ENCODE measurements at regions not wholly inside any gene's neighbourhood (a gene's known extent, or its start where the extent isn't known, plus 50 kb on each side); places are given as distances from the start of the nearest gene placed in this dataset.
A peak's percentile ranks its signal among the peaks of the same experiment; 100 is the strongest.

DNA sequence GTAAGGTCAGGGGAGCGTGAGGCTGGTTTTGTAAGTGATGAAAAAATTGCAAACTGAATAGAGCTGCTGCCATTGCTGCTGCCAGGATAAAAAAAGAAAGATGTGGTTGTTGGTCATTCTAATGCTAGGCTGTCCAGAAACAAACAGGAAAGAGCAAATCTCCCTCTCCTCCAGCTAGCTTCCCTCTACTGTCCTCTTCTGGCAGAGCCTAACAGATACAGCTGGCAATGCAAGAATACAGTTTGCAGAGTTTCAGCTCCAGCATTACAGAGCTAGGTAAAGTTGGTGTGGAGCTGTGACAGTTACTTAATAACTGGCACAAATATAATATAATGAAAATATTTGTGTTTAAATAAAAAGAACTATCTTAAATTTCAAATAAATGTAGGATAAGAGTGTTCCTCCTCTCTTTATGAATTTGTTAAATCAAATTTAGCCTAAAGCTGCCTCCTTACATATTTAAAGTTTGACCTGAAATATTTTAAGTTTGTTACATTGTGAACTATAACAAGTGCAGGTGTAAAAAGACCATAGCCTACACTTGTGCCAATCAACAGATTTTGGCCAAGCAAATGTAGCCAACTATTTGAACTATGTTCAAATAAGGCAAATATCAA lies 407.7 kb downstream of the SH2D4B start:
- TF ChIP-seq TEAD4 (IDR thresholded peaks at IDR 0.05) (no peak), RAD21 (IDR thresholded peaks at IDR 0.05; ENCODE audit: low read depth) (peak; percentile 34; the same call in 1 of the 2 replicates)

DNA sequence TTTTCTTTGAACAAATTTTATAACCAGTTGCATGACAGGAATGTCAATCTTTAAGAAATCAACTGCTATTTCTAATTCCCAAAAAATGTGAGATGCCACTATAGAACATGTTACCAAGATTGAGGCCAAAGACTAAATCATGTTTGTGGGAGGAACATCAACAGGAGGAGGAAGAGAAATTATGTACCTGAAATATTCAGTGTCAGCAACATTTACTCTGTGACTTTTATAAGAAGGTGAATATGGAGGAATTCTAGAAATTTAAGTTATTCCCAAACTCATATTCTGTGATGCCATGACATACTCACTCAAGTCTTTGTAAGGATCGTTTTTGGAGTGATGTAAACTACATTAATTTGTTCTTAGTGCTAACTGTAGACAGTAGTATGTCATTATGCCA lies 408.4 kb downstream of the SH2D4B start:
- TF ChIP-seq YY1 (IDR thresholded peaks at IDR 0.05; ENCODE audit: low read depth) = no peak
- TF ChIP-seq EP300 (IDR thresholded peaks at IDR 0.05; ENCODE audit: borderline replicate concordance) = no peak
- TF ChIP-seq ZBTB7A (IDR thresholded peaks at IDR 0.05; ENCODE audit: low read depth) = no peak
- no peak for TF ChIP-seq RAD21 (IDR thresholded peaks at IDR 0.05; ENCODE audit: low read depth)
- TF ChIP-seq CREB1 (IDR thresholded peaks at IDR 0.05; ENCODE audit: low read depth) = no peak
- TF ChIP-seq TCF12 (IDR thresholded peaks at IDR 0.05; ENCODE audit: low read depth) = no peak
- TF ChIP-seq CEBPB (IDR thresholded peaks at IDR 0.05) = no peak
- TF ChIP-seq, protein P1, sequence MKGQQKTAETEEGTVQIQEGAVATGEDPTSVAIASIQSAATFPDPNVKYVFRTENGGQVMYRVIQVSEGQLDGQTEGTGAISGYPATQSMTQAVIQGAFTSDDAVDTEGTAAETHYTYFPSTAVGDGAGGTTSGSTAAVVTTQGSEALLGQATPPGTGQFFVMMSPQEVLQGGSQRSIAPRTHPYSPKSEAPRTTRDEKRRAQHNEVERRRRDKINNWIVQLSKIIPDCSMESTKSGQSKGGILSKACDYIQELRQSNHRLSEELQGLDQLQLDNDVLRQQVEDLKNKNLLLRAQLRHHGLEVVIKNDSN (IDR thresholded peaks at IDR 0.05) = no peak
- no peak for TF ChIP-seq FOXM1 (IDR thresholded peaks at IDR 0.05; ENCODE audit: borderline replicate concordance, low read depth)
- TF ChIP-seq, protein P2, sequence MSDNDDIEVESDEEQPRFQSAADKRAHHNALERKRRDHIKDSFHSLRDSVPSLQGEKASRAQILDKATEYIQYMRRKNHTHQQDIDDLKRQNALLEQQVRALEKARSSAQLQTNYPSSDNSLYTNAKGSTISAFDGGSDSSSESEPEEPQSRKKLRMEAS (IDR thresholded peaks at IDR 0.05) = no peak
- TF ChIP-seq NFIC (IDR thresholded peaks at IDR 0.05) = no peak
- no peak for TF ChIP-seq TAF1 (IDR thresholded peaks at IDR 0.05; ENCODE audit: low read depth)
- TF ChIP-seq TEAD4 (IDR thresholded peaks at IDR 0.05) = no peak
- no peak for TF ChIP-seq EGR1 (IDR thresholded peaks at IDR 0.05)
- TF ChIP-seq, protein P3, sequence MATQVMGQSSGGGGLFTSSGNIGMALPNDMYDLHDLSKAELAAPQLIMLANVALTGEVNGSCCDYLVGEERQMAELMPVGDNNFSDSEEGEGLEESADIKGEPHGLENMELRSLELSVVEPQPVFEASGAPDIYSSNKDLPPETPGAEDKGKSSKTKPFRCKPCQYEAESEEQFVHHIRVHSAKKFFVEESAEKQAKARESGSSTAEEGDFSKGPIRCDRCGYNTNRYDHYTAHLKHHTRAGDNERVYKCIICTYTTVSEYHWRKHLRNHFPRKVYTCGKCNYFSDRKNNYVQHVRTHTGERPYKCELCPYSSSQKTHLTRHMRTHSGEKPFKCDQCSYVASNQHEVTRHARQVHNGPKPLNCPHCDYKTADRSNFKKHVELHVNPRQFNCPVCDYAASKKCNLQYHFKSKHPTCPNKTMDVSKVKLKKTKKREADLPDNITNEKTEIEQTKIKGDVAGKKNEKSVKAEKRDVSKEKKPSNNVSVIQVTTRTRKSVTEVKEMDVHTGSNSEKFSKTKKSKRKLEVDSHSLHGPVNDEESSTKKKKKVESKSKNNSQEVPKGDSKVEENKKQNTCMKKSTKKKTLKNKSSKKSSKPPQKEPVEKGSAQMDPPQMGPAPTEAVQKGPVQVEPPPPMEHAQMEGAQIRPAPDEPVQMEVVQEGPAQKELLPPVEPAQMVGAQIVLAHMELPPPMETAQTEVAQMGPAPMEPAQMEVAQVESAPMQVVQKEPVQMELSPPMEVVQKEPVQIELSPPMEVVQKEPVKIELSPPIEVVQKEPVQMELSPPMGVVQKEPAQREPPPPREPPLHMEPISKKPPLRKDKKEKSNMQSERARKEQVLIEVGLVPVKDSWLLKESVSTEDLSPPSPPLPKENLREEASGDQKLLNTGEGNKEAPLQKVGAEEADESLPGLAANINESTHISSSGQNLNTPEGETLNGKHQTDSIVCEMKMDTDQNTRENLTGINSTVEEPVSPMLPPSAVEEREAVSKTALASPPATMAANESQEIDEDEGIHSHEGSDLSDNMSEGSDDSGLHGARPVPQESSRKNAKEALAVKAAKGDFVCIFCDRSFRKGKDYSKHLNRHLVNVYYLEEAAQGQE (IDR thresholded peaks at IDR 0.05; ENCODE audit: low read depth) = no peak

DNA sequence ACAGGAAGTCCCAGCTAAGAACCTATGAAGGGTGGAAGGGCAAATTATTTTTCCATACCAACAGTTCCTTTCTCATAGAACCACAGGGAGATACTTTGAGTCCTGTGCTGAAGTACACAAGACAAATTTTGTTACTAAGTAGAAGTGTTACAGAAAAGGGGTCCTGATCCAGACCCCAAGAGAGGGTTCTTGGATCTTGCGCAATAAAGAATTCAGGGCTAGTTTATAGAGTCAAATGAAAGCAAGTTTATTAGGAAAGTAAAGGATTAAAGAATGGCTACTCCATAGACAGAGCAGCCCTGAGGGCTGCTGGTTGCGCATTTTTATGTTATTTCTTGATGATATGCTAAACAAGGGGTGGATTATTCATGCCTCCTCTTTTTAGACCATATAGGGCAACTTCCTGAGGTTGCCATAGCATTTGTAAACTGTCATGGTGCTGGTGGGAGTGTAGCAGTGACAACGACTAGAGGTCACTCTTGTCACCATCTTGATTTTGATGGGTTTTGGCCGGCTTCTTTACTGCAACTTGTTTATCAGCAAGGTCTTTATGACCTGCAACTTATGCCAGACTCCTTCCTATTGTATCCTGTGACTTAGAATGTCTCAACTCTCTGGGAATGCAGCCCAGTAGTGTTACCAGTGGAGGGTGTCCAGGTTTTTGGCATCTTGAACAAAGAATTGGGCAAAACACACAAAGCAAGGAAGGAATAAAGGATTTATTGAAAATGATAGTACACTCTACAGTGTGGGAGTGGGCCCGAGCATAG lies 409.4 kb downstream of the SH2D4B start:
- TF ChIP-seq EGR1 (IDR thresholded peaks at IDR 0.05) (no peak), TCF12 (IDR thresholded peaks at IDR 0.05; ENCODE audit: low read depth) (no peak), ZBTB7A (IDR thresholded peaks at IDR 0.05; ENCODE audit: low read depth) (no peak), EP300 (IDR thresholded peaks at IDR 0.05; ENCODE audit: borderline replicate concordance) (no peak), FOXM1 (IDR thresholded peaks at IDR 0.05; ENCODE audit: borderline replicate concordance, low read depth) (no peak), NFIC (IDR thresholded peaks at IDR 0.05) (no peak), TAF1 (IDR thresholded peaks at IDR 0.05; ENCODE audit: low read depth) (no peak), CREB1 (IDR thresholded peaks at IDR 0.05; ENCODE audit: low read depth) (no peak), RAD21 (IDR thresholded peaks at IDR 0.05; ENCODE audit: low read depth) (no peak), TEAD4 (IDR thresholded peaks at IDR 0.05) (no peak), CEBPB (IDR thresholded peaks at IDR 0.05) (no peak), YY1 (IDR thresholded peaks at IDR 0.05; ENCODE audit: low read depth) (no peak)
- TF ChIP-seq, protein P2 (IDR thresholded peaks at IDR 0.05) = no peak
- TF ChIP-seq, protein P3 (IDR thresholded peaks at IDR 0.05; ENCODE audit: low read depth) = no peak

DNA sequence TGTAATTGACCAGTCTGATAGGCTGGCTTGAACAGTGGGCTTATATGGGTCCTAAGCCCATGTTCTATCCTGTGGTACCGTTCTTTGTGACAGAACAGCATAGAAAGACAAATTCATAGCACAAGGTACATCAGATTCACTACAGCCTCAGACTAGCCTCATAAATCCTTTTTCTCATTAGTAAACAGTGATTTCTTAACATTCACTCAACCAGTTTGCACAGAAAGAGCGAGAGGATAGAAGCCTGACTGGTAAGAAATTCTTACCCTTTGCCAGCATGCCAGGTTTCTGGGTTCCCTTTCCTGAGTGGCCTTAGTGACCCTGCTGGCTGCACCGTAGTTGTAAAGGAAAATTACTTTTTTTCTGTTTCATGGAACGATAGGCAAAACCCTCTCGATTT lies 412.1 kb downstream of the SH2D4B start:
- TF ChIP-seq, protein P3 (IDR thresholded peaks at IDR 0.05; ENCODE audit: low read depth) = no peak
- TF ChIP-seq FOXM1 (IDR thresholded peaks at IDR 0.05; ENCODE audit: borderline replicate concordance, low read depth) (no peak), EP300 (IDR thresholded peaks at IDR 0.05; ENCODE audit: borderline replicate concordance) (no peak), RAD21 (IDR thresholded peaks at IDR 0.05; ENCODE audit: low read depth) (no peak)

DNA sequence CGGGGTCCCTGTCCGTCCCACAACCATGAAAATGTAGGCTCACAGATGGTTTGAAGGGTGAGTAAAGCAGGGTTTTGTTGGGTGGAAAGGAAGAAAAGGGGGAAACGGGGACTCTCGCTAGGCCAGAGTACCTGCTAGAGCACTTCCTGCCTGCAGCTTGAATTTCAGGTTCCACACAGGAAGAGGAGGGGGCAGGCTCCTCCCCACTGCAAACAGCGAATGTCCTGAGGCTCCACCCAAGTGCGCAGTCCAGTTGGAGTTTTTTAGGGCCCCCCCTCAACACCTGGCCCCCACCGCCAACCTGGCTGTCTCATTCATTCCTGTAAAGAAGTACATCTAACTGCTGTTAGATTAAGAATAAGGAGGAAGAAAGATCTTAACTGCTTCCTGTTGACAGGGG lies 414.7 kb downstream of the SH2D4B start:
- no peak for TF ChIP-seq FOXM1 (IDR thresholded peaks at IDR 0.05; ENCODE audit: borderline replicate concordance, low read depth)
- no peak for TF ChIP-seq CEBPB (IDR thresholded peaks at IDR 0.05)
- no peak for TF ChIP-seq CREB1 (IDR thresholded peaks at IDR 0.05; ENCODE audit: low read depth)
- TF ChIP-seq YY1 (IDR thresholded peaks at IDR 0.05; ENCODE audit: low read depth) = no peak
- no peak for TF ChIP-seq NFIC (IDR thresholded peaks at IDR 0.05)
- TF ChIP-seq TAF1 (IDR thresholded peaks at IDR 0.05; ENCODE audit: low read depth) = no peak
- no peak for TF ChIP-seq TCF12 (IDR thresholded peaks at IDR 0.05; ENCODE audit: low read depth)
- no peak for TF ChIP-seq EGR1 (IDR thresholded peaks at IDR 0.05)
- TF ChIP-seq RAD21 (IDR thresholded peaks at IDR 0.05; ENCODE audit: low read depth) = no peak
- no peak for TF ChIP-seq ZBTB7A (IDR thresholded peaks at IDR 0.05; ENCODE audit: low read depth)
- TF ChIP-seq TEAD4 (IDR thresholded peaks at IDR 0.05) = no peak
- TF ChIP-seq, protein P2 (IDR thresholded peaks at IDR 0.05) = no peak
- TF ChIP-seq, protein P1 (IDR thresholded peaks at IDR 0.05) = no peak
- TF ChIP-seq, protein P3 (IDR thresholded peaks at IDR 0.05; ENCODE audit: low read depth) = no peak
- no peak for TF ChIP-seq EP300 (IDR thresholded peaks at IDR 0.05; ENCODE audit: borderline replicate concordance)

Measured in Ishikawa (cell line).